EH (cell line): ENCODE measurements at regions not wholly inside any gene's neighbourhood (a gene's known extent, or its start where the extent isn't known, plus 50 kb on each side); places are given as distances from the start of the nearest gene placed in this dataset.
"Not testable (repeated sequence)": the region's sequence is repeated elsewhere in the genome, so short reads cannot be mapped to it uniquely, and the experiment has no call there.

ENCODE experiments used
- DNase-seq: peaks from one replicate; pipeline ENCODE4 v3.0.0-alpha.2; 2015; ENCODE audit warnings: low read depth

DNA sequence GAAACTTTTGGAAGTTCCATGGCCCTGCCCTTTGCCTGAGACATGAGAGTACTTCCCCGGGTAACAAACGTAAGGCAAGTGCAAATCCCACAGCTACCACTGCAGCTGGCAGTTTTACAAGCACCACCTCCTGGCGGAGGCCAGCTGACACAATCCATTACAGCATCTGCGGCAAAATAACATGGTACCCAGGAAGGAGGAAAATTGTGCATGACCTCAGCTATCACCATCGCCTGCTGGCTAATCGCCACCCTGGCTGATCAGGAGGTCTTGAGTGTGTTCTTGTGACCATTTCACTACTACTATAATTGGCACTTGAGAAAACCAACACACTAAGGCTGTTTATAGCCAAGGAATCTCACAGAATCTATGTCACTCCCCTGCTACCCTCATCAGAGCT lies 71.7 kb upstream of the SERPINE2 start:
- no peak for DNase-seq

GRCh38 chr2:224109751-224110150 lies 70.7 kb upstream of the SERPINE2 start:
- DNase-seq = no peak

GRCh38 chr2:224106794-224107193 lies 67.7 kb upstream of the SERPINE2 start:
- DNase-seq = no peak

GRCh38 chr2:224104668-224105386 lies 65.7 kb upstream of the SERPINE2 start:
- DNase-seq = no peak

- no peak for DNase-seq
Observed at GRCh38 chr2:224103651-224104050, 64.6 kb upstream of the SERPINE2 start.

DNA sequence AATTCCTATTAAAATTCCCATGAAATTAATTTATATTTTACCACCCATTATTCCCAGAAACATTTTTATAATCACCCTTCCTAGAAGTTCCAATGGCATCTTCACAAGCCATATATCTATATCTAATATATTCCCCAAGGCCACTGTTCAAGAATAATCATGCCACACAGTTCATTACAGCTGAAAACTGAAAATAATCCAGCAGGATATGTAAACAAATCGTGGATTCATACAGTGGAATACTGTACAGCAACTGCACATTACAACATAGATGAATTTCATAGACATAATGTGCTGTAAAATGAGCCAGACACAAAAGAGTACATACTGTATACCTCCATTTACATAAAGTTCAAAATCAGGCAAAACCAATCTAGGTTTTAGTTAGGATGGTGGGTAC lies 63.9 kb upstream of the SERPINE2 start:
- DNase-seq = no peak

- peak; percentile 98 for DNase-seq
Observed at GRCh38 chr2:224101820-224102630, 62.9 kb upstream of the SERPINE2 start.

GRCh38 chr2:224099861-224100643 lies 61.0 kb upstream of the SERPINE2 start:
- DNase-seq = peak; percentile 35

DNA sequence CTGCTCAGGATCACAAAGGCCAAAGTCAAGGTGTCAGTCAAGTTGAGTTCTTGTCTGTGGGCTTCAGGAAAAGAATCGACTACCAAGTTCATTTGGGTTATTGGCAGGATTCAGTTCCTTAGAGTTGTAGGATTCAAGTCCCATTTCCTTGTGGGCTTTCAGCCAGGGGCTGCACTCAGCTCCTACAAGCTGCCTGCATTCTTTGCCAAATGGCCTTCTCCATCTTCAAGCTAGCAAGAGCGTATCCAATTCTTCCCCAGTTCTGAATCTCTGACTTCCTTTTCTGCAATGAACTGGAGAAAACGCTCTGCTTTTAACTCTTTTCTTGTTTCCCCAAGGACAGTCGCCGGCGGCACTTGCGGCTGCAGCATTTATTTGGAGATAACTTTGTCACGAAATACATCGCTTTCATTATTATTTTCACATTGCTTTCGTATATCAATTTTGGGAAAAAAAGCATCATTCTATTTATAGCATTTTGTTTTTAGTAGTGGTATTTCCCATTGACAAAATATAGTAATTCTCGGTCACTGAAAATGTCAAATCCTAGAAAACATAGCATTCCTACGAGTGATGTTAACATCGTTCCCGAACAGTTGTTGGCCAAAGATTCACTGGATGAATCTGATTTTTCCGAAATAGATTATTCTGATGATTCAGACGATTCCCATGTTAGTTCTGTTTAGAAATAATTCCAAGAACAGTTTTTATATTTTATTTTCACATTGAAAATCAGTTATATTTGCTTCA lies 59.6 kb upstream of the SERPINE2 start:
- no peak for DNase-seq

- no peak for DNase-seq
Observed at GRCh38 chr2:224094413-224094812, 55.3 kb upstream of the SERPINE2 start.

DNA sequence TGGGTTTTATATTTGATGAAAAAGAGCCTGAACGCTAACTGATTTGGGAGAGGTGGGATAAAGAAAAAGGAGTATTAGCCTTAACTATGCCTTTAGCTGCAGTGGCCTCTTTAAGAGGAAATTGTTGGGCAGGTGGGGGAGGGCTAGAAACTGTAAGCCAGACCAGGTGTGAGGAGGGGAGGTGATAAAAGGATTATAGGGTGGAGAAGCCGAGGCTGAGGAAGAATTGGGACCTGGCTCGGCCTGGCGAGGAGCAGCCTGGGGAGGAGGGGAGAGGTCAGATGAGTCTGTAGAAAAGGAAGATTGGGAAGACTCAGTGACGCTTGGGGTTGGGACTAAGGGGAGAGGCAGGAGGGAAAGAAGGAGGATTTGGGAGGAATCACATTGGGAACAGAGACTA lies 52.6 kb upstream of the SERPINE2 start:
- DNase-seq = not testable (repeated sequence)

- not testable (repeated sequence) for DNase-seq
Observed at GRCh38 chr2:224089606-224090005, 50.5 kb upstream of the SERPINE2 start.
